T follicular helper cell (primary cell): ENCODE measurements at regions not wholly inside any gene's neighbourhood (a gene's known extent, or its start where the extent isn't known, plus 50 kb on each side); places are given as distances from the start of the nearest gene placed in this dataset.

Experiments used
- DNase-seq: peaks from one replicate; pipeline ENCODE4 v3.0.0-alpha.2; 2020; ENCODE audit warnings: low read depth

DNA sequence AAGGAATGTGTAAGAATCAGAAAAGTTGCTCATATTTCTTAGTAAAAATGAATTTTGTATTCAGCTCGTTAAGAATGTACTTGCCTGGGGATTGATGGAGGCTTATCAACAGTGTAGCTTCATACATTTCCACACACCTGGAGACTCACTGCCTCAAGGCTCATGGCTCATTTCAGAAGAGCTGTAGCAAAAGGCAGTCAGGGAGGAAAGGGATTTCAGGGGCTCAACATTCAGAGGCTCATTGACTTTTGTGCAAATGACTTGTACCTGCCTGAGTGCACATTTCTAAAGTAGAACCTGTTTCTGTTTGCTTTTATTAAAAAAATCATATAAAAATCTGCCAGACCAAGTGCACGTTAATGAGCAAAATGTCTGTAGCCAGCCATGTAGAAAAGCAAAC lies 304.4 kb downstream of the KCNS3 start:
- DNase-seq, result no peak

DNA sequence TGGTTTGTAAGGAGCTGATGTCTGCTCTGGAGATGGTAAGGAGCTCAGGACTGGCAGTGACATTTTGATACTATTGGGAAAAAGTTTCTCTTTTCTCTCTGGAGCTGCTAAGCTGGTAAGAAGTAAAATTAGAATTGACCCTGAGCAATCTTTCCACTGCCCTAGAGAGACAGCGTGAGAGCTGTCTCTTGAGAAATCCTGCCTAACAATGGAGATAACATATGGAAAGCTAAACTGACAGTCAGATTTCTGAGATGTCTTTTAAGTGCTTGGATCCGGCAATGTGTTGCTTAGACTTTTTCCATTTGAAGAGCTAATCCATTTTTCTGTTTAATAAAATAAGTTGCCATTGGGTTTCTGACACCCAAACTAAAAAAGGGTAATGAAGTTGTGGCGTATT lies 302.4 kb downstream of the KCNS3 start:
- no peak for DNase-seq

DNA sequence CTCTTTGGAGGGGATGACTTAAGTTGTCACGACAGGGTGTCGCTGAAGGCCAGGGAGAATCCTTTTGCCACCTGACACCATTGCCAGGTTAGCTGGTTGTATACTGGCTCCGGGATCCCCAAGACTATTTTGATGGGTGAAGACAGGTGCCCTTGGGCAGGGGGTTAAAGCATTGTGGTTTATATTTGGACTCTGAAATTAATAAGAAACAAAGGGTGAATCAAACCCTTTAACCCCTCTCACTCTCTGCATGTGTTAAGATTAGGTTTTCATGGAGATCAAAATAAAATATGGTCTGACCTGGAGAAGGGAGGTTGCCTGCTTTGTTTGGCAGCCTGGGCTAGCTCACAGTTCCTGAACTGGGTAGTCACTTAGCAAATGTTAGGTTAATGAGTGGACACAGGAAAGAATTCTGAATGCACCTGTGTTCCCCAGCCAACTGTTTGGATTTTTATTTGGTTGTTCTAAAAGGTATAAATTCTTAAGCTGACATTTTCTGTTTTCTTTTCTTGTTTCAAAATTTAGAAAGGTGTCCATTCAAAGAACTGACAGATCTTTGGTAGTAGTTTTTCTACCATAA lies 301.7 kb downstream of the KCNS3 start:
- no peak for DNase-seq

DNA sequence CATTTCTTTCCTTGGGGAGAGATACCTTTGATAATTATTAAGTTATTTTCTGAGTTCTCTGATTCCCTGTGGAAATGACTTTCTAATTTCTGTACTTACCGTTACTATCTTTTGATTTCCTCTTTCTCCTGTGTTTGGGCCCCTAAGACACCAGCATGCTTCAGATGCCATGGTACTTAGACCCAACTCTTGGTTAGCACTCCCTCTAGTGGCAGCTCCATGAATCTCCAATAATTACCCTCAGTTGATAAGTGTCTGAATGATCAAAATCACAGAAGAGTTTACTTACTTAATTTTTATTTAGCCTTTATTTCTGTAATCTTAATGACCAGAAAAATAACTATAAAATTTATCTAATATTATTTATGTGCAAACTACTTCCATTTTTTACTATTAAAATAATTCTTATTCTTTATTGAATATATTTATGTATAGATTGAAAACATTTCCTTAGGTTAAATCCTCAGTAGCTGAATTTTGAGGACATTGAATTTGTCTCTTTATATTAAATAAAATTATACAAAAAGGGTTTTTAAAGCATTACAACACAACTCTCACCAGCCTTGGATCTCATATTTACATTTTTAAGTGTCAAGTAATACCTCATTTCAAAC lies 300.4 kb downstream of the KCNS3 start:
- DNase-seq, result no peak

GRCh38 chr2:18176679-18177215 lies 298.3 kb downstream of the KCNS3 start:
- DNase-seq, result no peak

GRCh38 chr2:18172607-18173006 lies 294.1 kb downstream of the KCNS3 start:
- no peak for DNase-seq

- DNase-seq, result no peak
These were observed 293.0 kb downstream of the KCNS3 start for GRCh38 chr2:18171191-18172139.

DNA sequence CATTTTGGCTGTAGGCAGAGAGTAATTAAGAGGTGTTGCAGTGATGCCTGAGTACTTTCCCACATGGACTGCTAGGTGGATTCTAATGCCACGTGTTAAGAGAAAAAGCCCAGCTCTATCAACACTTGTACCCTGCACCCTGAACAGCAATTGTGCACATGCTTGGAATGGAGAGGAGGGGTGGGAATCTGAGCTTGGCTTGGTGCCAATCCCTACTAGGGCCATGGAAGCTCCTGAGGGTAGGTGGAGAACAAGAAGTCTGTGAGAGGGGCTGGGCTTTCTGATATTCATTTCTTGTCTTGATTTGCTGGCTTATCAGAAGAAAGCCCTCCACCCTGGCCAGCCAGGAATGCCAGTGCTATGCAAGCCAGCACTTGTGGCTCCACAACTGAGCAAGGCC lies 292.2 kb downstream of the KCNS3 start:
- DNase-seq, result no peak

DNA sequence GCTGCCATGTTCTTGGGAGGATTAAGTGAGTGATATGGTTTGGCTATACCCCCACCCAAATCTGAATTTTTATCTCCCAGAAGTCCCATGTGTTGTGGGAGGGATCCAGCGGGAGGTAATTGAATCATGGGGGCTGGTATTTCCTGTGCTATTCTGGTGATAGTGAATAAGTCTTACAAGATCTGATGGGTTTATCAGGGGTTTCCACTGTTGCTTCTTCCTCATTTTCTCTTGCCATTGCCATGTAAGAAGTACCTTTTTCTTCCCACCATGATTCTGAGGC lies 291.4 kb downstream of the KCNS3 start:
- DNase-seq, result no peak

DNA sequence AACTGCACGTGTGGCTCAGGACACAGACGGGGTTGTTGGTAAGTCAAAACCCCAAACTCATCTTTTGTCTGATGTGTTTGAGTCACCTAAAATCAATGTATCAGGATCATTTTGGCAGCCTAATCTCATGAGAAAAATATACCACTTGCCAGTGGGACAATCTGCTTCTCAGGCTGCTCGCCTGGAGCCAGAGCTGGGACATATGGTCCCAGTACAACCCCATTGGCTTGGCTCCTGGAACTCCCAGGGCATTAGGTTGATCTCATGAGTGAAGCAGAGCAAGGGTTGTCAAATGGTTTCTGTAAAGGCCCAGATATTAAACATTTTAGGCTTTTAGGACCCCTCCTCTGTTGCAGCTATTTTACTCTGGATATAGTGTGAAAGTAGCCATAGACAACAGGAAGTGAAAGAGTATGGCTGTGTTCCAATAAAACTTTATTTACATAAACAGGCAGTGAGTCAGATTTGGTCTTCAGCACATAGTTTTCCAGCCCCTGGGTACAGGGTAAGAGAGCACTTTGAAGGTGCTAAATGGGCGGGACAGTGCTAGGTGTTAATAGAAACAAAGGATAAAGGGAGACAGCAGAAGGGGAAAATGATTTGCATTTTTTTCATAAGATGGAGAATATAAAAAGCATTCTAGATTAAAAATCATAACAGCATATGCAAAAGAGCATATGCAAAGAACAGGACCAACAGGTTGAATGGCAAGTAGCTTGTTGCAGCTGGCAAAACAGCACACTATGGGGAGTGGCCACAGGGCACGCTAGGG lies 290.8 kb downstream of the KCNS3 start:
- DNase-seq, result no peak

- no peak for DNase-seq
These were observed 289.4 kb downstream of the KCNS3 start for GRCh38 chr2:18167871-18168270.

GRCh38 chr2:18161681-18162080 lies 283.2 kb downstream of the KCNS3 start:
- no peak for DNase-seq

DNA sequence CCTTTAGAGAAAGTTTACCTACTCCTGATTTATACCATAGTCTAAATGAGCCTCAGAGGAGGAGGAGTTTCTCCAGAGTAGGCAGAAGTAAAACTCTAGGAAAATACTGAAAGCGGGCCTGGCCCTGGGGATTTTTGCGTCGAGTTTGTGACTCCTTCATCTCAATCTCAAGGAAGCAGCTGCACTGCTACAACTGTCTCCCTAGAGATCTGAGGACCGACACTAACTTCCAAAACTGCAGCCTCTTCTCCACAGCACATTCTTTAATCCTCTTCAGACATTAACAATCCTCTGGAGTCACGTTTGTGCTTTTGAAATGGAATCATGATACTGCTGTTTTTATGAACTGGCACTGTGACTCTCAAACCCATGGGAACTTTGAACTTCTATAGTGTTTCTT lies 281.4 kb downstream of the KCNS3 start:
- DNase-seq, result no peak

GRCh38 chr2:18156421-18156820 lies 278.0 kb downstream of the KCNS3 start:
- no peak for DNase-seq

GRCh38 chr2:18156002-18156401 lies 277.5 kb downstream of the KCNS3 start:
- no peak for DNase-seq

DNA sequence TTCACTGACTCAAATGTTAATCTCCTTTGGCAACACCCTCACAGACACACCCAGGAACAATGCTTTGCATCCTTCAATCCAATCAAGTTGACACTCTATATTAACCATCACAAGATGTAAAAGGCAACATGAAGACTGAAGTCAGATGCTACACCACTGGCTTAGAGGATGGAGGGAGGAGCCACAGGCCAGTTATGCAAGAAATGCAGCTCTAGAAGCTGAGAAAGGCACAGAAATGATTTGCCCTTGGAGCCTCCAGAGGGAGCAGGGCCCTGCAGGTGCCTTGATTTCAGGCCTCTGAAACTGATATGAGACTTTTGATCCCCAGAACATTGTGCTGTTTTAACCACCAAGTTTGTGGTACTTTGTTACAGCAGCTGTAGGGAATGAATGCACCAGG lies 276.3 kb downstream of the KCNS3 start:
- DNase-seq, result no peak

DNA sequence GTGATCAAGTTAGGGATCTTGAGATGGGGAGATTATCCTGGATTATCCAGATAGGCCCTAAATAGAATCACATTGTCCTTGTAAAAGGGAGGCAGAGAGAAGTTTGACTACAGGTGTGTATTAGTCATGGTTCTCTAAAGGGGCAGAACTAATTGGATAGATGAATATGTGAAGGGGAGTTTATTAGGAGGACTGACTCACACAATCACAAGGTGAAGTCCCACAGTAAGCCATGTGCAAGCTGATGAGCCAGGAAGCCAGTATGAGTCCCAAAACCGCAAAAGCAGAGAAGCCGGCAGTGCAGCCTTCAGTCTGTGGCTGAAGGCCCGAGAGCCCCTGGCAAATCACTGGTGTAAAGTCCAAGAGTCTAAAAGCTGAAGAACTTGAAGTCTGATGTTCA lies 275.8 kb downstream of the KCNS3 start:
- DNase-seq, result no peak

DNA sequence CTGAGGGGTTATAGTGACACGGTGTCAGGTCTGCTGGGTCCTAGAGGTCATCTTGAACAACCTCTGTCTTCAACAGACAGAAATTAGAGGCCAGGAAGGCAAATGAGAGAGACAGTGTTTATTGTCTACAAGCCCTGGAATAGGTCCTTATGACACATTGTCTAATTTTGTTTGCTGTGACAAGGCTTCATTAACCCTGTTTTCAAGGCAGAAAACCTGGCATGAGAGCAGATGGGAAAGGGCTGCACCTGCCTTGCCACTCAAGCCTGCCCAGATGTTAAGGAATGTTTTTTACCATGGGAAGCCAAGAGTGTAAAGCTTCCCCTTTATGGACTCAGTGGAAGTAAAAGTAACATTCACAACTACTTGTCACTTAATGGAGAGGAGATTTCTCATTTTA lies 275.3 kb downstream of the KCNS3 start:
- no peak for DNase-seq

- DNase-seq, result no peak
These were observed 272.8 kb downstream of the KCNS3 start for GRCh38 chr2:18151237-18151636.

DNA sequence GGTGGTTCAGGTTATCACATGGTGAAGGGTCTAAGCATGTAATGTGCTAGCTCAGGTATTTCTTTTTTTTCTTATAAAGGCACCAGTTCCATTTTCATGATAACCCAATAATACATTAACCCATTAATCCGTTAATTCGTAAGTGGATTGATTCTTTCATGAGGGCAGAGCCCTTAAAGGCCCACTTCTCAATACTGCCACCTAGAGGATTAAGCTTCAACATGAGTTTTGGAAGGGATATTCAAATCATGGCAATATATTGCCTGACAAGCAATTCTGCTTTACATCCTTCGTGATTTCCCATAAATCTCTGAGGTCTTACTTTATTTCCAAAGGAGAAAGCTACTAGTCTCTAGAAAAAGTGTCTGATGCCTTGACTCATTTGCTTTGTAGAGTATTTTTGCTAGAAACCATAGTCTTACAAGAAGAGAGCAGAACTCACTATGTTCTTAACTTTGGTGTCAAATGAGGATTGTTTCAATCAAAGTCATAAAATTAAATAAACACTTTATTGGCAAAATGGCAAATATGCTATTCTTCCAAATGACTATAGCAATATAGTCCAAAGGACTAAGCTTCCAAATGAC lies 271.3 kb downstream of the KCNS3 start:
- DNase-seq, result no peak

DNA sequence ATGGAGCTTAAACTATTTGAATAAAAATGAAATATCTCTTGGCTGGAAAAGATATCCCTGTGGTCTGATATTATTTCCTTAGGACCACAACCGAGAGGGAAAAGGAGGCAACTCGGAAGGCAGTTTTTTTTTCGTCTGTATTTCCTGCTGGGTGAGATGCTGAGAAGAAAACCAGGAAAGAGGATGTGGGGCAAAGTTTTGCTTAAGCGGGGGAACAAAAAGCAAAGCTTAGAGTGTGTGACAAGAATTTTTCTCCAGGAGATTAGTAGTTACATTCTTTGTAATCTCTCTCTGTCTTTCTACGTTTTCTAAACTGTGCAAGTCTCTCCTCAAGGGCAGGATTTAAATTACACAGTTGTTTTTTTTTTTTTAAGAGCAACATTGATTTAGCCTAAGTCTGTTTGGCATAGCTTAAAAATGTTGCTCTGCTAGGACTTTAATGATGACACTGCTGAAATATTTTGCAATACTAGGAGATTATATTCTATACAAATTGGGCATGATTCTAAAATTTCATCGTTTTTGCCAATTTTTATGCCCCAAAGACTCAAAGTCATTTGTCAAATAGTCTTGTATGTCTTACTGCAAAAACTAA lies 258.5 kb downstream of the KCNS3 start:
- DNase-seq, result no peak

- no peak for DNase-seq
These were observed 254.8 kb downstream of the KCNS3 start for GRCh38 chr2:18133310-18133709.
